GM21360 (cell line): ENCODE measurements at regions not wholly inside any gene's neighbourhood (a gene's known extent, or its start where the extent isn't known, plus 50 kb on each side); places are given as distances from the start of the nearest gene placed in this dataset.
"Not testable (repeated sequence)": the region's sequence is repeated elsewhere in the genome, so short reads cannot be mapped to it uniquely, and the experiment has no call there.

Source experiments
- ATAC-seq: cut with Tn5 transposase; IDR thresholded peaks from one replicate; pipeline ENCODE4 v1.9.1; 2021; ENCODE audit warnings: mild to moderate bottlenecking, moderate library complexity; ENCODE audit not compliant: unreplicated experiment

DNA sequence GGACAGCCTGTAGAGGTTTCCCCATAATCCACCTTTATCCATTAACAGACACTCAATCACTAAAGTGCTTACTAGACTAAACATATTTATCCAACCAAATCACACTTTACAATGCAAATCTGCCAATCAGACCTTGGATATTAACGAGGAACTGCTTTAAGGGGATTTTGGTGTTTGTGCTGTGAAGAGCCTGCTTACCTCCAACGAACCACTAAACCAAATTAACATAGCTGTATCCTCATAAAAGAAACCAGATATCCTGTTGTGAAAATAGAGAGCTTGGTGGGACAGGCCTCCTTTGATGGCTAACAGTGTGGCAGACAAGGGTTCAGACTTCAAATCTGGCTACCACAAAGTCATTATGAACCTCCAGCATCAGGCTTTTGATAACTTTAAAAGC, 252.6 kb upstream of the HAND2 start:
- ATAC-seq, result no peak

DNA sequence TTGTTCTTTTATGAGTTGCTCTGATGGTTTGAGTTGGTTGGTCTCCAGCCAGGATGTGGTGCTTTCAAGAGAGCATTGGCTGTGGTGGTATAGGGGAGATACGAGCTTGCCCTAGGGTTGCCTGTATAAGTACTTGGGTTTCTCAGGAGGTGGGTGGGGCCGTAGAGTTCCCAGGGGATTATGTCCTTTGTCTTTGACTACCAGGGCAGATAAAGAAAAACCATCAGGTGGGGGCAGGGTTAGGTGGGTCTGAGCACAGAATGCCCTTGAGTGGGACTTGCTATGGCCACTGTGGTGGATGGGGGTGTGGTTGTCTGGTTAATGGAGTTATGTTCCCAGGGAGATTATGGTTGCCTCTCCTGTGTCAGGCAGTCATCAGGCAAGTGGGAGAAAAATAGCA, 247.9 kb upstream of the HAND2 start:
- no peak for ATAC-seq

DNA sequence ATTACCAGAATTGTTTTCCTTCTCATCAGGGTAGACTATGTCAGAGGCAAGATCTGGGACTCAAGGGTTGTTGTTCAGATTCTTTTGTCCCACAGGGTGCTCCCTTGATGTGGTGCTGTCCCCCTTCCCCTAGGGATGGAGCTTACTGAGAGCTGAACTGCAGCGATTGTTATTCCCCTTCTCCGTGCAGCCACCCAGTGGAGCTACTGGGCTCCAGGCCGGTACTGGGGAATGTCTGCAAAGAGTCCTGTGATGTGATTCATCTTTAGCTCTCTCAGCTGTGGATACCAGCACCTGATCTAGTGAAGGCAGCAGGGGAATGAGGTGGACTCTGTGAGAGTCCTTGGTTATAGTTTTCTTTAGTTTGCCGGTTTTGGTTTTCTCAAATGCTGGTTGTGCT, 247.4 kb upstream of the HAND2 start:
- no peak for ATAC-seq

DNA sequence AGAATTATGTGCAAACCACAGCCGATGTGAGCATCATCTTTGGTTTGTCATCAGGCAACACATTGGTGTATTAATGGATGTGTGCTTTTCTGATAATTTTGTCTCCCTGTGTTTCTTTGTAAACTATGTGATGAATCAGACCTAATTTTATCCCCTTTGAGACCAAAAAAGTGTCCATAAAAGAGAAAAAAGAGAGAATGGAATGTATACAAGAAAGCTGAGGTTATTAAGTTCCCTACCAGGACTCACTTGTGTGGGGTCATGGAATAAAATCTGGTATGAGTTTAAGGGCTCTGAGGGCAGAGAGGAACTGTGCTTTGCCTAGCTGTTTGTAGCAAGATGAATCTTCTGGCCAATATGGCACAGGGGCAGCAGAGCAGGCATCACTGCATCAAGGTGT, 239.5 kb upstream of the HAND2 start:
- no peak for ATAC-seq

DNA sequence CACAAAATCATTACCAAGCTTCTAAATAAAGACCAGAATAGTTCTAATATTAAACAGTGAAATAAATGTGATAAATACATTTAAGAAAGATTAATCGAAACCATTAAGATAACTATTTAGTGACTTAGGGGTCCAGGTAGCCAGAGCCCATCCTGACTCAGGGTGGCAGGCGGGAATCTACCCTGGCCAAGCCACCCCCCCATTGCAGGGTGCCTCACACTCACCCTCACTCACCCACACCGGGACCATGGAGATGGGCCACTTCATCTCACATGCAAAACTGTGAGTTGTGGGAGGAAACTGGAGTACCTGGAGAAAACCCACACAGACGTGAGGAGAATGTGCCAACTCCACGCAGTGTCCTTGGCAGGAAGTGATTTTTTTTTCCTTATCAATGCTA, 237.6 kb upstream of the HAND2 start:
- ATAC-seq, result no peak

DNA sequence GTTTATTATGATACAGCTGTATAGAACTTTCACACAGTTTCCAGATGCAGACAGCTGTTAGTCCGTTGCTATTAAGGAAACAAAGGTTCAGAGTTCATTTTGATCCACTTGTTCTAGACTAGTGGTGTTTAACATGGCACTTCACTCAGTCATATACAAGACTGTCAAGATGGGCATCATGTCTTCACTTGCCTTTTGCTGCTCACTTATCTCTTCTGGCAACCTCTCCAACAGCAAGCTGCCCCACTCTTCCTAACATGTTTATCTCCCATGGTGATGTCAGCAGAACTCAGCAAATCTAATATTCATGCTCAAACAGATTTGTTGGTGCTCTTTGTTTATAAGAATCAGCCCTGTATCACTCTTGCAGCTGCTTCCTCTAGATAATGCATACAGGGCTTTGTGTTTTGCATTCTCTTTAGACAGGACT, 236.2 kb upstream of the HAND2 start:
- no peak for ATAC-seq

DNA sequence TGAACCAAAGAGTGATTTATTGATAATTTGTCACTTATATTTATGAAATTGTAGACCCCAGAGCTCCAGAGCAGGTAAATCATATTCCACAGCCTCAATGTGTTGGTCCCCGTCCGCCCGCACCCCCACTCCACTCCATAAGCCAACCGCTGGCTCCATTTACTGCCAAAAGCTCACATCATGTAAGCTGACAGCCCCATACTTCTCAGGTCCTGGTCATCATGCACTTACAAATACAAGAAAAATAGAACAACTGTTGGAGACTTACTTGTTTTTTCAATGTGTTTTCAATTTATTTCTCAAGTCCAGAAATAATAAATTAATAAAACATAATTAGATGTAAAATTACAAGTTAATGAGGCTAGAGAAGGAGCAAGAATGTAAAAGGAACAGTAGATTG, 235.7 kb upstream of the HAND2 start:
- no peak for ATAC-seq

DNA sequence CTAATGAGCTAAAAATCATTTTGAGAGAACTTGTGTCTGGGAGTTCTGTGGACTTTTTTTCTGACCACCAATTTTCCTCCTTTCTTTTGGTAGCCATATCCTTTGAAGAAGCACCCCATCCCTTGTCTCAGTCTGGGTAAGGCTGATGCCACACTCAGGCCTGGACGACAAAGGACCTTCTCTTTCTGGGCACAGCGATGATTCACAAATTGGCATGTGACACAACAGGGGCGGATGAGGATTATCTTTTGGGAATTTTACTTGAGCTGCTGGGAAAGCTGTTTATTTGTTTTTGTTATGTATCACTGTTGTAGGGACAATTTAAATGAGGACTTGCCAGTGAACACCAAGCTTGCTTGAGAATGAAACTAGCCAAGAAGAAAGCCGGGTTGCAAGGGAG, 233.4 kb upstream of the HAND2 start:
- ATAC-seq, result no peak

DNA sequence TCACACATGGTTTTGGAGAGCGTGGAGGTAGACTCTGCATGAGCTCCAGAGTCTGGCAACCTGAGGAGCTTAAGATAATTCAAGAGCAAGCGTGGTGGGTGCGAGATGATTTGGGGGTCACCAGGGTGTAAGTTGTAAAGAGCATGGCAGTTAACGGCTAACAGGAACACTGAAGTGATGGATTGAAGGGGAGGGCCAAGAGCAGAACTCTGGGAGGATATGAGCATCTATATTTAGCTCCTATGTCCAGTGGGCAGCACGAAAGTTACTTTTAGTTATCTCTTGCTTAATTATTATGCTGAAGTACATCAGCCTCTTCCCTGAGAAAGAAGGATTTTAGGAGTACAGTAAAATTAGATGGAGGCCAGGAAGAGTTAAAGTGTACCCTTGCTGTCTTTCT, 231.9 kb upstream of the HAND2 start:
- ATAC-seq, result no peak

DNA sequence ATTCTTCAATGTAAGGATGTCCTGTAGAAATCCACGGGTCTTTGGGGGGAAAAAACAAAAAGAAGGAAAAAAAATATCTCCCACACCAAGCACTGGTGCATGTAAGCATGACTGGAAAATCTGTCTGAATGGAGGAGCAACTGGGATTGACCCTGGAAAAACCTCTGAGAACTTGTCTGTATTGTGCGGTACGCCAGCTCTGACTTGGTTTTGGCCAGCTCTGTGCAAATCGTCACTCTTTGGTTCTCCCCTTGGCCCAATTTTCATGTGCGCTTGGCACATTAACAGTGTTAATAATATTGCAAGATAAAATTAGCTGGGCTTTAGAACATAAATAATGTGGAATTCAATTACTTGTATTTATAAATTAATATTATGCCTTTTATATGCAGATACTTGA, 231.2 kb upstream of the HAND2 start:
- no peak for ATAC-seq

DNA sequence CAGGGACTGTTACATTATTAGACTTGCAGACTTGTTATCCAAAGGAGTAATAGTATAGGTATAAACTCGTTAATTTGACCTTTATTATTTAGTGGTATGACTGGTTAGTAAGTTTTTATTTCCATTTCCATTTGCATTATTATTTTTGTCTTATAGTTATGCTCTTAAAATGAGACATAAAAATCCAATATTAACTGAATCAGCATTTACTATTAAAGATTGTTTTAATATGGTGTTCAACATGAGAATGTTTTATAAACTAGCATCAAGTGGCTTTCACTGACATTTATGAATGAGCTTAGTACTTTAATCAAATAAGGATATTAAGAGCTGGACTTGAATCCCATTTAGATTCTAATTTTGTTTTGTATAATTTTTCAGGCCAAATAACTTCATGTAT, 228.1 kb upstream of the HAND2 start:
- no peak for ATAC-seq

DNA sequence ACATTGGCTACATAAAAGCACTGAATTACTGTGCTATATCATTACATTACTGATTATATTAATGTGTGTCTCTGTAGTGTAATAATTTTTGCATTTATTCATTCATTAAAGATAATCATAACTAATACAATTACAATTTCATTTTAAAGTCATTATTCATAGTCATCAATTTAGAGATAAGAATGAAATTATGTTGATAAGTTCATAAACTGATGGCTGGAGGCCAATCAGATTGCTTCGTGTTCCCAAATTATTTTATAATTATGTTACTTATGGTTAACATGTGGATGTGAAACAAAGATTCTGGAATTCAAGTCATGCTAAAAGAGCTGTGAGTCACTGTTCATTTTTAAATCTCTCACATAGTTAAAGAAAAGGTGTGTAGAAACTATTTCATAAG, 223.4 kb upstream of the HAND2 start:
- ATAC-seq, result no peak

DNA sequence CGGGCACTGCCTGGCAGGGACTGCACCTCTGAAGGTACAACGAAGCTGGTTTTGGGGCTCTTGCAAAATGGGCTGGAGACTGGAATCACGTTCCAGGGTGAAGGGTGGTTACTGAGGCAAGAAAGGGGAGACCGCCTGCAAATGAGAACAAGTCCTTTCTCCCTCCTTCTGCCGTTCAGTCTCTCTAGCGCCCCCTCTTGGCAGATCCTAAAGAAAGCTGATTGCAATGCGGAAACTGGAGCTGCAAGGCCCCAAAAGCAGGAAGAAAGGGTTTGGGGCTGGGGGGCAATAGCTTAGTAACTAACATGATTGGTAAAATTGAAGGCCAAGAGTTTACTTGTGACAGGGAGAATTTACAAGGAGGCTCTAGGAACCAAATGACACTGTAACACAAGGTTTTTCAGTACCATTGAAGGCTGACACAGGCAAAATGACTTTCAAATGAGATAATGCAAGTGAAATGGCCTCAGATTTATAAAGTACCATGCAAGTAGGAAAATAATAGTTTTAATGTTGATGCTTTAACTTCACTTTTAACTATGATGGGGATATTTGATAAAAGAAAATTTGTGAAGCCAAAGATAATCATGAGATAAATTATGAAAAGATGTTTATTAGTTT, 222.7 kb upstream of the HAND2 start:
- peak; percentile 56 for ATAC-seq

DNA sequence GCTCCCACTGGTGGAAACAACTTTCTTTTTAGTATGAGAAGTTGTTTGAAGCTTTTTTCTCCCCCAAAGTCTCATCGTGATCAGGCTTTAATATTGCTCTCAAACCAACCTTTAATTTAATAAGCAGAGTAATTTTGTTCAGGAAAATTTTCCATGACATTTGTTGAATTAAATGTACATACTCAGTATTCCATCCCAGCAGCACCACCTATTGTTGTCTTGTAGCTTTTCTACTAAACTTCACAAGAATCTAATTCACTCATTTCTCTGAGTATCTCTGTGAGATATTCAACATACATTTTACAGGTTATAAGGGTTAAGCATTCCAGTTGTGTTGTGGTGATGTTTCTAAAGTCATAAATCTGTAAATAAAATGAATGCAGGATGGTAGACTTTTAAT, 218.3 kb upstream of the HAND2 start:
- ATAC-seq, result no peak

DNA sequence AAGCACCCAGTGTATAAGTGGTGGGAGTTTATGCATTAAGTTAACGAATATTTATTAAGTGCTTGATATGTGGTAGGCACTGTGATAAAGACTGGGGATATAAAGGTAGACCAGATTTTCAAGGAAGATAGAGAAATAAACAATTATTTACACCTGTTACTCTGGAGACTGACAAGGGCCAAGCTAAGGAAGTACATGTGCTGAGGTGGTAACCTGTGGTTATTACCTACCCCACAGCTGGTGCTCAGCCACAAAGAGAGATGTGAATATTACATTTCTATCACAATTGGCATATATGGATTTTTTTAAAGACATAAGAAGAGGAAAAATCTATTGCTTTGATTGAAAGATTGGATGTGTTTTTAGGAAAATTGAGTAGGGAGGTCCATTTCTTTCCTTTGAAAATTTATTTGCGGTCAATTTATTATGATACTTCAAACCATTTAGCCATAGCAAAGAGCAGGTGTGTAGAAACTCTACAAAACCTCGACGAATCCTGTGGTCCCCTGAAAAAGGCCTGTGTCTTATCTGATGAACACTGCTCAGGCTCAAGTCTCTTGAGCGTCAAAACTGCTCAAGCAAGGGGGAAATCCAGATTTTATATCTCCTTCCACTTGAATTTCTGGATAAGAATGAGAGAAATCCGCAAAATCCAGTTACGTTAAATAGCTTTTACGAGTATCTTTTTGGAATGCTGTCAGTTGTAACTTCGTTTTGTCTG, 217.7 kb upstream of the HAND2 start:
- ATAC-seq, result no peak

DNA sequence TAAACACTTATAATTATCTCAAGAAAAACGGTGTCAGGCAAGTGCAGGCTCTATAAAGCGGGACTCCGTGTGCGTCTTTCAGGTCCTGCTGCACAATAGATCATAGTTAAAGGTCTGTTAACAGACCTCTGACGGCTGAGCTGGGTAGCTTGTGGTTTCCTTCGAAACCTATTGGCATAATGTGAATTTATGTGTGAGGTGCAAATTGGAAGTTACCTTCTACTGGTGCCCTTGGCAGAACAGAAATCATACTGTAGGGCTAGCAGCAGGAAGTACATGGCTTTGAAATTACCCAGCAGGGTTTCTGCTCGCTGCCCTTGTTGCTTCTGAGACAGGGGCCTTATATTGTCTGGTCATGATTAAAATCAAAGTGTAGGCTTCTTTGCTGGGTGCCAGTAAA, 216.4 kb upstream of the HAND2 start:
- no peak for ATAC-seq

DNA sequence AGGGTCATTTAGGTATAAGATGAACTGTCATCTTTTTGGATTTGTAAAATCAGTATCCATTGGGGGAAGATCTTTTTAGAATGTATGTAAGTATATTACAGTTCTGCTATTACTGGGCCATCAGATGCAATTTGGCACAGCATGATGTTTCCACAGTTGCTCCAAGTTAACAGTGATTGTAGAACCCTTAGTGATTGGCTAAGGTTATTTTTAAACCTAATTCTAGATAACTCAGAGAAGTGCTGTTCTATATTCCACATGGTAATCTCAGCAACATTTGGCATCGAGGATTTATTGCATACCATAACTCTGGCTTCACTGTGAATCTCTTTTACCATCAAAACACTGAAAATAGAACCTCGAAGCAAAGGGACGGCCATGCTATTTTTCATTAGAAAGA, 215.7 kb upstream of the HAND2 start:
- no peak for ATAC-seq

DNA sequence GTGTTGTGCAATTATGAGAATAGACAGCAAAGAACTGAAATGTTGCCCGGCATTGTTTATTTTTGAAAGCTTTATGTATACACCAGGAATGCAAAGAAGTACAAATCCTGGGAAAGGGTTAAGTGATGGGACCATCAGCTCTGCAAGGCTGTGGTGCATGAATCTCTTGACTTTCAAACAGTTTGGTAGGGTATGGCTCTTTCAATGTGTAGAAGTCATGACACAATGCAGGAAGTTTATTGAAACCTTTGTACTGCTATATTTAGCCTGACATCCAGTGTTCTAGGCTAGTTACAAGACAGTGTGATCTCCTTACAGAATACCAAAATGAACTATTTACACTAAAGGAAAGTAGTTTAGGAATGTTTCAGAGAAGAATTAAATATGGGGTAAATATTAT, 206.8 kb upstream of the HAND2 start:
- ATAC-seq, result no peak

DNA sequence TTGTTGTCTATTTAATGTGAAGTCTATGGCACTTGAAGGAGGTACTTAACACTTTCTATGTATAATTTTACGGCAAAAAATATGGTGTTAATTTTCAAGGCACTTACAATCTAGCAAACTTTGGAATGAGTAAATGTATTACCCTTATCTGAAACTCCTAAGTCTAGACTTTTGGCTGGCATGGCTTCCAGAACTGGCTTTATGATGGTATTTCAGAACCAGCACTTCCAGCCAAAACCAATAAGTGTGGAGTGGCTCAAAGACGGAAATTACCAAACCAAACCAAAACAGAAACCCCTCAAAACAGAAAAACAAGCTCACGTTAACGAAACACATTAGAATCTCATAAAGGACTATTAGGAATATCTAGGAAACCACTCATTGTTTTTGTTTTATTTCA, 205.6 kb upstream of the HAND2 start:
- ATAC-seq, result no peak

DNA sequence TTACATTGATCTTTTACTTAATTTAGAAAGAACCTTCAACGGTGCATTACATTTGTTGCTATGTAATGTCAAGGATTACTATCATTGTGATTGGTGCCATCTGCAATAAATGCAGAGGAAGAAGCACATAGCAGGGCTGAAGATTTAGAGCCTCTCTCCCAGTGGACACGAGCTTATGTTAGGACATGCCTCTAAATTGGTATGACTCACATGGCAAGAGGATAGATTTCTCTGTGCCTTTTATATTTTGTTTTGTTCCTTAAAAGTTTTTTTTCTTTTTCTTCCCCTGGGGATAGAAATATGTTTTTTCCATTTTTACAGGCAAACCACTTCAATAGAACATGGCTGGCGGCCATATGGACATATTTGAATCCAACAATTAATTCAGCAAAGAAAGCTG, 205.0 kb upstream of the HAND2 start:
- ATAC-seq, result no peak

DNA sequence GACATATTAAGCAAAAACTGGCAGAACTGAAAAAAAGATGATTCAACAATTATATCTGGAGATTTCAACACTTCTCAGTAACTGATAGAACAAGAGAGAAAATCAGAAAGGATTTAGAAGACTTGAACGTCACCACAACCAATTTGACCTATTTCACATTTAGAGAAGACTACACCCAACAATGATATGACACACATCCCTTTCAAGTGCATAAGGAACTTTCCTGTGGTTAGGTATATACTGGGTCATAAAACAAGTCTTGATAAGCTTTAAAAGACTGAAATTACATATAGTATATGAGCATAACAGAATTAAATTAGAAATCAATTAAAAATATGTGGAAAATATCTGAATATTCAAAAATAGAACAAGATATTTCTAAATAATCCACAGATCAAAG, 201.2 kb upstream of the HAND2 start:
- ATAC-seq, result no peak

DNA sequence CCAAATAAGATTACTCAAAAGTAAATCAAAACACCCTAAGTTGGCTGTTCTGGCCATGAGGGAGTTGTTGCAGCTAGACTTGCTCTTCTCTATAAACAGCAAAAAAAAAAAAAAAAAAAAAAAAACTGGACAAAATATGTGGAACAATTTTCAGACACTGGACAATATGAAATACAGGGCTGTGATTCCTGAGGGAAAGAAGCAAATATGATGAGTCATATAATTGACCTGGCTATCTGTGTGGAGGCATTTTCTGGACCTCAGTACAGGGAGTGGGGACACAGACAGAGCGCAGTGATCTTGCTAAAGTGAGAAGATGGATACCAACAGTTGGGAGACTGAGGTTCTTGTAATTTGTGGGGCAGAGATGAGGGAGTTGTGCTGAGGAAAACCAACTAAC, 192.0 kb upstream of the HAND2 start:
- no peak for ATAC-seq

DNA sequence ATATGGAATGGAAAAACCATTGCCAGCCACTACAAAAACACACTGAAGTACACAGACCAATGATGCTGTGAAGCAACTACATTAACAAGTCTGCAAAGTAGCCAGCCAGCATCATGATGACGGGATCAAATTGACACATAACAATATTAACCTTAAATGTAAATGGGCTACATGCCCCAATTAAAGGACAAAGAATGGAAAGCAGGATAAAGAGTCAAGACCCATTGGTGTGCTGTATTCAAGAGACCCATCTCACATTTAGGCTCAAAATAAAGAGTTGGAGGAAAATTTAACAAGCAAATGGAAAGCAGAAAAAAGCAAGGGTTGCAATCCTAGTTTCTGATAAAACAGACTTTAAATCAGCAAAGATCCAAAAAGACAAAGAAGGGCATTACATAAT, 188.5 kb upstream of the HAND2 start:
- not testable (repeated sequence) for ATAC-seq
